ENCODE measurements at regions not wholly inside any gene's neighbourhood (a gene's known extent, or its start where the extent isn't known, plus 50 kb on each side); places are given as distances from the start of the nearest gene placed in this dataset.

GRCh38 chr3:34374521-34374920, 576.1 kb downstream of the PDCD6IP start:
- no peak for ATAC-seq (ENCODE audit: low FRiP score)
- TF ChIP-seq CTCF (IDR thresholded peaks at IDR 0.05): no peak
- DNase-seq (ENCODE audit: low spot score): no peak

DNA sequence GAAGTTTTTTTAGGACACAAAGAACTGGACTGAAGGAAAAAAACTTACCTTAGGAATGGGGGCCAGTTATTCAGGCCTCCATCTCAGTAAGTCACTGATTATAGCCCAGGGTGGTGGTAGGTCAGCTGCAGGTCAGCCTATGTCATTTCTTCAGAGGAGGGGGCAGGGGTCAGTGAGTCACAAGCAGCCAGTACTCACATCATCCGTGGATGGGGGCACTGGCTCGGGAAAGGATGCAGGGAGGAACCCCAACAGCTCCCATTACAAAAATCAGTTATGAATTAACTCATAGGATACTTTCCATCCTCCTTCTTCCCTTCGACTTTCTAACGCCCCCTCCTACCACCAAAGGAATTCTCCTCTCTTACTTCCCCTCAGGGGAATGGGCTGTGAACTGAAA, 578.3 kb downstream of the PDCD6IP start:
- ATAC-seq (ENCODE audit: low FRiP score) (no peak), DNase-seq (ENCODE audit: low spot score) (no peak)
- TF ChIP-seq CTCF (IDR thresholded peaks at IDR 0.05): no peak

GRCh38 chr3:34377961-34378360, 579.5 kb downstream of the PDCD6IP start:
- TF ChIP-seq CTCF (IDR thresholded peaks at IDR 0.05): no peak
- DNase-seq (ENCODE audit: low spot score) (no peak), ATAC-seq (ENCODE audit: low FRiP score) (no peak)

DNA sequence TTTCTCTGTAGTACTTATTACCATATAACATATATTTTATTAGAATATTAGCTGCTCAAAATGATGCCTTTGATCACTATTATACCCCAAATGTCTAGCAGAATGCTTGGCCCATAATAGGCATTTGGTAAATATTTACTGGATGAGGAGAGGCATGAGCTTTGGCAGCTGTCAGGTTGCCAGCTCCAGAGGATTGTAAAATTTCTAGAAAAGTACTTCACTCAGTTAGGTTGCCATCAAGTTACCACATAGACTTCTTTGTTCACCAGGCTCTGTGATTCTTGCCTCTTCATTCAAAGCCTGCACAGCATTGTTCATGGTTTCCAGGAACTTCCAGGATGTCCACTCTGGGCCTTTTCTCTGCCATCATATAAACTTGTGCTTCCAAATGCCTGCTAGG, 582.8 kb downstream of the PDCD6IP start:
- DNase-seq (ENCODE audit: low spot score) (no peak), ATAC-seq (ENCODE audit: low FRiP score) (no peak)
- no peak for TF ChIP-seq CTCF (IDR thresholded peaks at IDR 0.05)

GRCh38 chr3:34382859-34383258, 584.4 kb downstream of the PDCD6IP start:
- ATAC-seq (ENCODE audit: low FRiP score) (no peak), DNase-seq (ENCODE audit: low spot score) (no peak)
- no peak for TF ChIP-seq CTCF (IDR thresholded peaks at IDR 0.05)

GRCh38 chr3:34386309-34386708, 587.9 kb downstream of the PDCD6IP start:
- no peak for TF ChIP-seq CTCF (IDR thresholded peaks at IDR 0.05)
- ATAC-seq (ENCODE audit: low FRiP score) (no peak), DNase-seq (ENCODE audit: low spot score) (no peak)

GRCh38 chr3:34387826-34388564, 589.6 kb downstream of the PDCD6IP start:
- no peak for TF ChIP-seq CTCF (IDR thresholded peaks at IDR 0.05)
- ATAC-seq (ENCODE audit: low FRiP score) (no peak), DNase-seq (ENCODE audit: low spot score) (no peak)

Measured in omental fat pad (tissue), 3 donors.